GM23338 (cell line): ENCODE measurements at regions not wholly inside any gene's neighbourhood (a gene's known extent, or its start where the extent isn't known, plus 50 kb on each side); places are given as distances from the start of the nearest gene placed in this dataset.

Experiments used
- ATAC-seq: fragments of 200-7000 bp; cut with Tn5 transposase; 3 replicates; pipeline ENCODE4 v1.9.1; 2020
- DNase-seq: peaks from one replicate; pipeline ENCODE4 v3.0.0-alpha.2; 2015; ENCODE audit warnings: low spot score
- H2AFZ ChIP-seq: fragments of 200-600 bp; sonication (generic); 2 replicates; pipeline ENCODE4 v1.8.0; 2016; ENCODE audit warnings: antibody characterized with exemption, mild to moderate bottlenecking, moderate library complexity
- H3F3A ChIP-seq: fragments of 200-600 bp; sonication (generic); replicated peaks from 2 replicates; pipeline ENCODE4 v1.8.0; 2017; ENCODE audit warnings: antibody characterized with exemption, mixed run types, low read depth
- H3K27ac ChIP-seq: fragments of 200-600 bp; sonication (generic); 2 replicates; pipeline ENCODE4 v1.6.1; 2016; ENCODE audit warnings: low read depth
- H3K27me3 ChIP-seq: fragments of 200-600 bp; sonication (generic); 2 replicates; pipeline ENCODE4 v1.8.0; 2016; ENCODE audit warnings: mild to moderate bottlenecking, mixed run types, moderate library complexity; ENCODE audit not compliant: insufficient read depth
- H3K36me3 ChIP-seq: fragments of 200-600 bp; sonication (generic); 2 replicates; pipeline ENCODE4 v1.8.0; 2016; ENCODE audit warnings: mild to moderate bottlenecking; ENCODE audit not compliant: insufficient read depth
- H3K4me1 ChIP-seq: fragments of 200-600 bp; sonication (generic); 2 replicates; pipeline ENCODE4 v1.8.0; 2016; ENCODE audit warnings: mild to moderate bottlenecking, moderate library complexity; ENCODE audit not compliant: insufficient read depth
- H3K4me2 ChIP-seq: fragments of 200-600 bp; sonication (generic); 2 replicates; pipeline ENCODE4 v1.7.1; 2017; ENCODE audit warnings: mixed run types
- H3K4me3 ChIP-seq: fragments of 200-600 bp; sonication (generic); 2 replicates; pipeline ENCODE4 v1.6.1; 2016; ENCODE audit warnings: mixed run types
- H3K79me2 ChIP-seq: fragments of 200-600 bp; sonication (generic); replicated peaks from 2 replicates; pipeline ENCODE4 v1.8.0; 2017; ENCODE audit warnings: mild to moderate bottlenecking; ENCODE audit not compliant: insufficient read depth
- H3K9me2 ChIP-seq: fragments of 200-600 bp; sonication (generic); 2 replicates; pipeline ENCODE4 v1.8.0; 2017; ENCODE audit not compliant: insufficient read depth
- H4K20me1 ChIP-seq: fragments of 200-600 bp; sonication (generic); replicated peaks from 2 replicates; pipeline ENCODE4 v1.8.0; 2017; ENCODE audit warnings: mild to moderate bottlenecking; ENCODE audit not compliant: insufficient read depth
- H3K27ac Mint-ChIP-seq: 2 replicates; pipeline ENCODE4 v1.8.0; 2020; ENCODE audit warnings: inconsistent platforms, mild to moderate bottlenecking, moderate library complexity, mixed read lengths
- H3K27me3 Mint-ChIP-seq: 3 replicates; pipeline ENCODE4 v1.8.0; 2022; ENCODE audit warnings: low read depth, mild to moderate bottlenecking, moderate library complexity, mixed read lengths, inconsistent platforms; ENCODE audit not compliant: insufficient read depth, poor library complexity
- H3K36me3 Mint-ChIP-seq: 3 replicates; pipeline ENCODE4 v1.8.0; 2021; ENCODE audit warnings: low read depth, mild to moderate bottlenecking, inconsistent platforms, moderate library complexity, mixed read lengths
- H3K4me1 Mint-ChIP-seq: 3 replicates; pipeline ENCODE4 v1.8.0; 2020; ENCODE audit warnings: mild to moderate bottlenecking, inconsistent platforms, mixed read lengths
- H3K4me3 Mint-ChIP-seq: 3 replicates; pipeline ENCODE4 v1.8.0; 2021; ENCODE audit warnings: moderate library complexity, mild to moderate bottlenecking, inconsistent platforms, mixed read lengths
- H3K9me3 Mint-ChIP-seq: 3 replicates; pipeline ENCODE4 v1.8.0; 2020; ENCODE audit warnings: moderate library complexity, mild to moderate bottlenecking, inconsistent platforms, mixed read lengths
- CREB1 ChIP-seq: fragments of 250-450 bp; sonication (Bioruptor Pico); IDR thresholded peaks from 2 replicates; pipeline ENCODE4 v1.5.0; 2020; ENCODE audit warnings: low read depth, mild to moderate bottlenecking, moderate library complexity
- JUNB ChIP-seq: IDR thresholded peaks from one replicate; pipeline ENCODE4 v1.6.1; 2016; ENCODE audit warnings: antibody characterized with exemption; ENCODE audit not compliant: unreplicated experiment
- NANOG ChIP-seq: IDR thresholded peaks from 2 replicates; pipeline ENCODE4 v1.6.1; 2016; ENCODE audit warnings: antibody characterized with exemption, borderline replicate concordance
- POLR2AphosphoS5 ChIP-seq: IDR thresholded peaks from 2 replicates; pipeline ENCODE4 v1.6.1; 2016; ENCODE audit warnings: antibody characterized with exemption, low read depth
- ZNF331 ChIP-seq: fragments of 250-450 bp; sonication (Bioruptor Pico); IDR thresholded peaks from 2 replicates; pipeline ENCODE4 v1.5.0; 2020; ENCODE audit warnings: low read depth, mild to moderate bottlenecking, moderate library complexity
- TF ChIP-seq, protein P1 (sequence below): IDR thresholded peaks from 2 replicates; pipeline ENCODE4 v1.6.1; 2016; ENCODE audit warnings: antibody characterized with exemption
- TF ChIP-seq, protein P2 (sequence below), 2 experiments: fragments of 200-600 bp in 1 of 2; sonication (generic) in 1 of 2; conservative IDR thresholded peaks; 2 replicates each; pipeline versions ENCODE4 v1.5.1 to v1.6.1; 2016 to 2017; ENCODE audit warnings: antibody characterized with exemption in 2 of 2, low read depth in 2 of 2, mild to moderate bottlenecking in 2 of 2, moderate library complexity in 1 of 2
- TF ChIP-seq, protein P3 (sequence below): IDR thresholded peaks from one replicate; pipeline ENCODE4 v1.6.1; 2018; ENCODE audit warnings: antibody characterized with exemption; ENCODE audit not compliant: unreplicated experiment

DNA sequence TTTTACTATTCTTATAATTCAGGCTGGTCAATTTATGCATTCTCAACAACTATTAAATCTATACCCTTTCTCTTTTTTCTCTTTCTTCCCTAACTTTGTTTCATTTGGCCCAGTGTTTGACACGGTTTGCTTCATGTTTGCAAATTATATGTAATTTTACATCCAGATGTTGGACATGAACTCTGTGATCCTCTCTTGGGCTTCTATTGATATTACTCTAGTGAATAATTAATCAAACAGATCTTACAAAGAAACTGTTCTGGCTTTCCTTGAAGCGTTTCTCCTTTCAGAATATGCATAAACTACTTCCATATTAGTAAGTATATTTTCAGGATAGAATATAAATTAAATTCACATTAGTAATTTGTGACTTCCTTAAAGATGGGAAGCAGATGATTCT lies 225.1 kb upstream of the TMEFF2 start:
- H3K9me3 Mint-ChIP-seq = no peaks in the 10 kb centered on the region

DNA sequence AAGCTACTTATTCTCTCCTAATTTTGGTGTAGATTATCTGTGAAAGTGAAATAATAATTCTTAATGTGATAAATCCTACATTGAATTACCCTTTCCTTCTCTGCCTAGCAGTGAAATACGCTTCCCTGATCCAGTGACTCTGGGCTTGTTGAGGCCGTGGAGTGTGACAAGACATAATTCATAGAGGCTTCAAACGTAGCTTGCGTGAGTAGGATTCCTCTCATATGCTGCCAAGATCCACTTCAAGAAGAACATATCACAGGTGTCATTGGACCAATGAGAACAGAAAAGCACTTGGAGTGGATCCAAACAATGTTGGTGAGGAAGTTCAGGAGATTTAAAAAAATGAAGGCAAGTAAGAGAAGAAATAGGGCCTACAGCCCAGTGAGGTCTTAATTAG lies 221.3 kb upstream of the TMEFF2 start:
- H3K4me3 ChIP-seq = no peak overlapping the region
- no peaks in the 10 kb centered on the region for H3K4me1 ChIP-seq
- no peaks in the 10 kb centered on the region for H3K36me3 ChIP-seq
- H3K79me2 ChIP-seq = no peaks in the 10 kb centered on the region
- no peaks in the 10 kb centered on the region for H3F3A ChIP-seq
- no peaks in the 10 kb centered on the region for H3K9me2 ChIP-seq
- no peak overlapping the region for H2AFZ ChIP-seq
- no peak overlapping the region for H3K4me3 Mint-ChIP-seq
- H4K20me1 ChIP-seq = no peaks in the 10 kb centered on the region
- no peaks in the 10 kb centered on the region for H3K27me3 ChIP-seq
- H3K27ac ChIP-seq = no peak overlapping the region
- no peaks in the 10 kb centered on the region for H3K36me3 Mint-ChIP-seq
- H3K9me3 Mint-ChIP-seq = peaks cover 7% of the 10 kb centered on the region; the same call in 1 of the 3 replicates
- H3K4me2 ChIP-seq = no peak overlapping the region
- H3K27me3 Mint-ChIP-seq = peaks cover 2% of the 10 kb centered on the region
- H3K4me1 Mint-ChIP-seq = no peaks in the 10 kb centered on the region
- ATAC-seq = no peak
- DNase-seq = no peak
- H3K27ac Mint-ChIP-seq = no peak overlapping the region
- TF ChIP-seq CREB1 (no peak), ZNF331 (no peak), JUNB (no peak), NANOG (no peak)
- TF ChIP-seq, protein P1, sequence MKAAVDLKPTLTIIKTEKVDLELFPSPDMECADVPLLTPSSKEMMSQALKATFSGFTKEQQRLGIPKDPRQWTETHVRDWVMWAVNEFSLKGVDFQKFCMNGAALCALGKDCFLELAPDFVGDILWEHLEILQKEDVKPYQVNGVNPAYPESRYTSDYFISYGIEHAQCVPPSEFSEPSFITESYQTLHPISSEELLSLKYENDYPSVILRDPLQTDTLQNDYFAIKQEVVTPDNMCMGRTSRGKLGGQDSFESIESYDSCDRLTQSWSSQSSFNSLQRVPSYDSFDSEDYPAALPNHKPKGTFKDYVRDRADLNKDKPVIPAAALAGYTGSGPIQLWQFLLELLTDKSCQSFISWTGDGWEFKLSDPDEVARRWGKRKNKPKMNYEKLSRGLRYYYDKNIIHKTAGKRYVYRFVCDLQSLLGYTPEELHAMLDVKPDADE = no peak
- TF ChIP-seq, protein P2, sequence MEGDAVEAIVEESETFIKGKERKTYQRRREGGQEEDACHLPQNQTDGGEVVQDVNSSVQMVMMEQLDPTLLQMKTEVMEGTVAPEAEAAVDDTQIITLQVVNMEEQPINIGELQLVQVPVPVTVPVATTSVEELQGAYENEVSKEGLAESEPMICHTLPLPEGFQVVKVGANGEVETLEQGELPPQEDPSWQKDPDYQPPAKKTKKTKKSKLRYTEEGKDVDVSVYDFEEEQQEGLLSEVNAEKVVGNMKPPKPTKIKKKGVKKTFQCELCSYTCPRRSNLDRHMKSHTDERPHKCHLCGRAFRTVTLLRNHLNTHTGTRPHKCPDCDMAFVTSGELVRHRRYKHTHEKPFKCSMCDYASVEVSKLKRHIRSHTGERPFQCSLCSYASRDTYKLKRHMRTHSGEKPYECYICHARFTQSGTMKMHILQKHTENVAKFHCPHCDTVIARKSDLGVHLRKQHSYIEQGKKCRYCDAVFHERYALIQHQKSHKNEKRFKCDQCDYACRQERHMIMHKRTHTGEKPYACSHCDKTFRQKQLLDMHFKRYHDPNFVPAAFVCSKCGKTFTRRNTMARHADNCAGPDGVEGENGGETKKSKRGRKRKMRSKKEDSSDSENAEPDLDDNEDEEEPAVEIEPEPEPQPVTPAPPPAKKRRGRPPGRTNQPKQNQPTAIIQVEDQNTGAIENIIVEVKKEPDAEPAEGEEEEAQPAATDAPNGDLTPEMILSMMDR (conservative IDR thresholded peaks at IDR 0.05; ENCODE audit: low read depth in 2 of 2) = no peak

More for the DNA sequence above, 225.1 kb upstream of the TMEFF2 start:
- Histone ChIP-seq H3K27me3 (no peaks in the 10 kb centered on the region), H3K9me2 (no peaks in the 10 kb centered on the region), H4K20me1 (no peaks in the 10 kb centered on the region), H3K79me2 (no peaks in the 10 kb centered on the region), H3F3A (no peaks in the 10 kb centered on the region), H3K4me3 (no peak overlapping the region), H2AFZ (no peak overlapping the region), H3K36me3 (no peaks in the 10 kb centered on the region), H3K27ac (no peak overlapping the region), H3K4me2 (no peak overlapping the region), H3K4me1 (no peaks in the 10 kb centered on the region)
- Mint-ChIP-seq H3K4me1 (no peaks in the 10 kb centered on the region), H3K4me3 (no peak overlapping the region), H3K36me3 (no peaks in the 10 kb centered on the region), H3K27ac (no peak overlapping the region), H3K27me3 (no peaks in the 10 kb centered on the region)
- DNase-seq = no peak
- no peak for TF ChIP-seq JUNB
- TF ChIP-seq POLR2AphosphoS5 = no peak
- TF ChIP-seq NANOG = no peak
- TF ChIP-seq, protein P3, sequence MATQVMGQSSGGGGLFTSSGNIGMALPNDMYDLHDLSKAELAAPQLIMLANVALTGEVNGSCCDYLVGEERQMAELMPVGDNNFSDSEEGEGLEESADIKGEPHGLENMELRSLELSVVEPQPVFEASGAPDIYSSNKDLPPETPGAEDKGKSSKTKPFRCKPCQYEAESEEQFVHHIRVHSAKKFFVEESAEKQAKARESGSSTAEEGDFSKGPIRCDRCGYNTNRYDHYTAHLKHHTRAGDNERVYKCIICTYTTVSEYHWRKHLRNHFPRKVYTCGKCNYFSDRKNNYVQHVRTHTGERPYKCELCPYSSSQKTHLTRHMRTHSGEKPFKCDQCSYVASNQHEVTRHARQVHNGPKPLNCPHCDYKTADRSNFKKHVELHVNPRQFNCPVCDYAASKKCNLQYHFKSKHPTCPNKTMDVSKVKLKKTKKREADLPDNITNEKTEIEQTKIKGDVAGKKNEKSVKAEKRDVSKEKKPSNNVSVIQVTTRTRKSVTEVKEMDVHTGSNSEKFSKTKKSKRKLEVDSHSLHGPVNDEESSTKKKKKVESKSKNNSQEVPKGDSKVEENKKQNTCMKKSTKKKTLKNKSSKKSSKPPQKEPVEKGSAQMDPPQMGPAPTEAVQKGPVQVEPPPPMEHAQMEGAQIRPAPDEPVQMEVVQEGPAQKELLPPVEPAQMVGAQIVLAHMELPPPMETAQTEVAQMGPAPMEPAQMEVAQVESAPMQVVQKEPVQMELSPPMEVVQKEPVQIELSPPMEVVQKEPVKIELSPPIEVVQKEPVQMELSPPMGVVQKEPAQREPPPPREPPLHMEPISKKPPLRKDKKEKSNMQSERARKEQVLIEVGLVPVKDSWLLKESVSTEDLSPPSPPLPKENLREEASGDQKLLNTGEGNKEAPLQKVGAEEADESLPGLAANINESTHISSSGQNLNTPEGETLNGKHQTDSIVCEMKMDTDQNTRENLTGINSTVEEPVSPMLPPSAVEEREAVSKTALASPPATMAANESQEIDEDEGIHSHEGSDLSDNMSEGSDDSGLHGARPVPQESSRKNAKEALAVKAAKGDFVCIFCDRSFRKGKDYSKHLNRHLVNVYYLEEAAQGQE = no peak
- no peak for ATAC-seq
